ENCODE measurements at regions not wholly inside any gene's neighbourhood (a gene's known extent, or its start where the extent isn't known, plus 50 kb on each side); places are given as distances from the start of the nearest gene placed in this dataset.

DNA sequence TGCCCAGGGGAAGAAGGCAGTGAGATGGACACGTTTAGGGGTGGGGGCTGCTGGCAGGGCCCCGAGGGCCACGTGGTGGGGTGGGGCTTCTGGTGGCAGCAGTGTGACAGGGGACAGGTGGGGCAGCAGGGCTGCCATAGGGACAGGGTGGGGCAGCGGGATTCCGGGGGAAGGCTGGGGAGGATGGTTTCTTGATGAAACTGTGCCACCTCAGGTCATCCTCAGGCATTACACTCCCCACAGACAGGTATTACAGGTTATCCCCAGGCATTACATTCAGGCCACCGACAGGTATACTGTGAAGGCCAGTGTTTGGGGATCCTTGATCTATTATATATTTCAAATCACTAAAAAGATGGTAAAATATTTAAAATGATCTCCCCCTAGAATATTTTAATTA is 432.1 kb upstream of the TSPY4 start:
- TF ChIP-seq CTCF (IDR thresholded peaks at IDR 0.05 in 8 of 11, conservative IDR thresholded peaks at IDR 0.05 in 3 of 11) (no peak), POLR2A (IDR thresholded peaks at IDR 0.05) (no peak), POLR2AphosphoS5 (IDR thresholded peaks at IDR 0.05) (no peak)

Data from spleen (tissue), 7 donors.